ENCODE measurements at regions not wholly inside any gene's neighbourhood (a gene's known extent, or its start where the extent isn't known, plus 50 kb on each side); places are given as distances from the start of the nearest gene placed in this dataset.

- Histone ChIP-seq H3K9me3 (no peaks in the 10 kb centered on the region), H3K4me1 (no peaks in the 10 kb centered on the region), H3K27me3 (no peaks in the 10 kb centered on the region), H3K4me3 (no peak overlapping the region), H3K27ac (no peak overlapping the region), H3K36me3 (no peaks in the 10 kb centered on the region)
- TF ChIP-seq CTCF (IDR thresholded peaks at IDR 0.05) (no peak), POLR2A (IDR thresholded peaks at IDR 0.05) (no peak)
- WGBS (ENCODE audit: insufficient coverage, low coverage, low lambda C conversion rate, missing lambda C conversion rate) = 74% methylated on average over 4 of the region's 5 CpGs
- no peak for ATAC-seq
- no peak for DNase-seq
- intact Hi-C loops (cut with DNase I) = no loop called here
Observed at GRCh38 chr10:33441561-33441960, 107.1 kb upstream of the NRP1 start.

- WGBS (ENCODE audit: insufficient coverage, low coverage, low lambda C conversion rate, missing lambda C conversion rate) = 51% methylated on average over 4 of the region's 4 CpGs
- DNase-seq (no peak), ATAC-seq (peak in 2 of 4 donors; percentile 20 to 42)
- Histone ChIP-seq H3K4me1 (no peaks in the 10 kb centered on the region), H3K4me3 (no peak overlapping the region), H3K36me3 (no peaks in the 10 kb centered on the region), H3K27me3 (no peaks in the 10 kb centered on the region), H3K27ac (no peak overlapping the region), H3K9me3 (no peaks in the 10 kb centered on the region)
- TF ChIP-seq CTCF (IDR thresholded peaks at IDR 0.05) (no peak), POLR2A (IDR thresholded peaks at IDR 0.05) (no peak)
- intact Hi-C loops (cut with DNase I) = no loop called here
Observed at GRCh38 chr10:33434933-33435332, 100.5 kb upstream of the NRP1 start.

GRCh38 chr10:33428682-33429081 is 94.2 kb upstream of the NRP1 start:
- TF ChIP-seq POLR2A (IDR thresholded peaks at IDR 0.05) (no peak), CTCF (IDR thresholded peaks at IDR 0.05) (no peak)
- Histone ChIP-seq H3K4me1 (no peaks in the 10 kb centered on the region), H3K9me3 (no peaks in the 10 kb centered on the region), H3K27me3 (no peaks in the 10 kb centered on the region), H3K27ac (no peak overlapping the region), H3K36me3 (no peaks in the 10 kb centered on the region), H3K4me3 (no peak overlapping the region)
- DNase-seq (no peak), ATAC-seq (no peak)
- 78% methylated on average over 4 of the region's 4 CpGs for WGBS (ENCODE audit: insufficient coverage, low coverage, low lambda C conversion rate, missing lambda C conversion rate)
- intact Hi-C loops (cut with DNase I) = no loop called here

- intact Hi-C loops (cut with DNase I) = no loop called here
- H3K27ac ChIP-seq = no peak overlapping the region
- H3K4me1 ChIP-seq = no peaks in the 10 kb centered on the region
- H3K4me3 ChIP-seq = no peak overlapping the region
- no peak for DNase-seq
- WGBS (ENCODE audit: insufficient coverage, low coverage, low lambda C conversion rate, missing lambda C conversion rate) = 94% methylated on average over 5 of the region's 5 CpGs
- H3K9me3 ChIP-seq = no peaks in the 10 kb centered on the region
- no peak for ATAC-seq
- no peak for TF ChIP-seq POLR2A (IDR thresholded peaks at IDR 0.05)
- TF ChIP-seq CTCF (IDR thresholded peaks at IDR 0.05) = no peak
- no peaks in the 10 kb centered on the region for H3K27me3 ChIP-seq
- H3K36me3 ChIP-seq = no peaks in the 10 kb centered on the region
Observed at GRCh38 chr10:33423154-33423529, 88.7 kb upstream of the NRP1 start.

GRCh38 chr10:33422471-33423153 is 88.1 kb upstream of the NRP1 start:
- H3K9me3 ChIP-seq = no peaks in the 10 kb centered on the region
- no peaks in the 10 kb centered on the region for H3K27me3 ChIP-seq
- 79% methylated on average over 9 of the region's 10 CpGs for WGBS (ENCODE audit: insufficient coverage, low coverage, low lambda C conversion rate, missing lambda C conversion rate)
- no peak for ATAC-seq
- TF ChIP-seq CTCF (IDR thresholded peaks at IDR 0.05) (no peak), POLR2A (IDR thresholded peaks at IDR 0.05) (no peak)
- no peak overlapping the region for H3K27ac ChIP-seq
- intact Hi-C loops (cut with DNase I) = no loop called here
- H3K36me3 ChIP-seq = no peaks in the 10 kb centered on the region
- no peaks in the 10 kb centered on the region for H3K4me1 ChIP-seq
- DNase-seq = no peak
- no peak overlapping the region for H3K4me3 ChIP-seq

All from right lobe of liver (tissue), 6 donors.